Glutamatergic neuron (in vitro differentiated cells): ENCODE measurements at regions not wholly inside any gene's neighbourhood (a gene's known extent, or its start where the extent isn't known, plus 50 kb on each side); places are given as distances from the start of the nearest gene placed in this dataset.

Source experiments
- DNase-seq: peaks from one replicate; pipeline ENCODE4 v3.0.0; 2022
- H3K27ac Mint-ChIP-seq: one replicate; pipeline ENCODE4 v1.8.0; 2020; ENCODE audit warnings: mild to moderate bottlenecking, mixed read lengths, inconsistent platforms; ENCODE audit not compliant: unreplicated experiment
- H3K27me3 Mint-ChIP-seq: one replicate; pipeline ENCODE4 v1.8.0; 2020; ENCODE audit warnings: mild to moderate bottlenecking, moderate library complexity, mixed read lengths, inconsistent platforms; ENCODE audit not compliant: unreplicated experiment
- H3K36me3 Mint-ChIP-seq: one replicate; pipeline ENCODE4 v1.8.0; 2020; ENCODE audit warnings: mild to moderate bottlenecking, mixed read lengths, inconsistent platforms; ENCODE audit not compliant: unreplicated experiment
- H3K4me1 Mint-ChIP-seq: one replicate; pipeline ENCODE4 v1.8.0; 2020; ENCODE audit warnings: mild to moderate bottlenecking, low read depth, mixed read lengths, inconsistent platforms; ENCODE audit not compliant: unreplicated experiment
- H3K4me3 Mint-ChIP-seq: one replicate; pipeline ENCODE4 v1.8.0; 2020; ENCODE audit warnings: mild to moderate bottlenecking, mixed read lengths, inconsistent platforms; ENCODE audit not compliant: unreplicated experiment
- H3K9me3 Mint-ChIP-seq: one replicate; pipeline ENCODE4 v1.8.0; 2020; ENCODE audit warnings: mild to moderate bottlenecking, moderate library complexity, mixed read lengths, inconsistent platforms; ENCODE audit not compliant: unreplicated experiment
- CTCF ChIP-seq: fragments of 200-600 bp; sonication (generic); IDR thresholded peaks from one replicate; pipeline ENCODE4 v1.5.0; 2021; ENCODE audit not compliant: partially characterized antibody, unreplicated experiment

GRCh38 chr18:33916200-33916599 lies 308.5 kb downstream of the NOL4 start:
- H3K4me3 Mint-ChIP-seq: no peak overlapping the region
- no peak overlapping the region for H3K27ac Mint-ChIP-seq
- DNase-seq: no peak
- H3K9me3 Mint-ChIP-seq: no peaks in the 10 kb centered on the region
- no peaks in the 10 kb centered on the region for H3K27me3 Mint-ChIP-seq
- TF ChIP-seq CTCF: peak; percentile 44
- H3K4me1 Mint-ChIP-seq: no peaks in the 10 kb centered on the region
- no peaks in the 10 kb centered on the region for H3K36me3 Mint-ChIP-seq

- H3K36me3 Mint-ChIP-seq: no peaks in the 10 kb centered on the region
- no peaks in the 10 kb centered on the region for H3K9me3 Mint-ChIP-seq
- H3K4me3 Mint-ChIP-seq: no peak overlapping the region
- DNase-seq: no peak
- no peaks in the 10 kb centered on the region for H3K4me1 Mint-ChIP-seq
- no peak overlapping the region for H3K27ac Mint-ChIP-seq
- no peaks in the 10 kb centered on the region for H3K27me3 Mint-ChIP-seq
- TF ChIP-seq CTCF: no peak
Observed at GRCh38 chr18:33914399-33914798, 310.3 kb downstream of the NOL4 start.

GRCh38 chr18:33906046-33906445 lies 318.7 kb downstream of the NOL4 start:
- peaks cover 5% of the 10 kb centered on the region for H3K36me3 Mint-ChIP-seq

GRCh38 chr18:33901894-33902512 lies 322.7 kb downstream of the NOL4 start:
- Mint-ChIP-seq H3K4me1 (no peaks in the 10 kb centered on the region), H3K27ac (no peak overlapping the region), H3K36me3 (peaks cover 5% of the 10 kb centered on the region), H3K27me3 (no peaks in the 10 kb centered on the region), H3K4me3 (no peak overlapping the region), H3K9me3 (no peaks in the 10 kb centered on the region)
- no peak for DNase-seq
- TF ChIP-seq CTCF: no peak

More at GRCh38 chr18:33906046-33906445, 318.7 kb downstream of the NOL4 start:
- no peak for DNase-seq
- no peaks in the 10 kb centered on the region for H3K9me3 Mint-ChIP-seq
- no peak overlapping the region for H3K27ac Mint-ChIP-seq
- H3K27me3 Mint-ChIP-seq: no peaks in the 10 kb centered on the region
- no peak for TF ChIP-seq CTCF
- no peak overlapping the region for H3K4me3 Mint-ChIP-seq
- H3K4me1 Mint-ChIP-seq: no peaks in the 10 kb centered on the region

GRCh38 chr18:33900638-33901037 lies 322.6 kb downstream of the ASXL3 start:
- peaks cover 5% of the 10 kb centered on the region for H3K36me3 Mint-ChIP-seq
- H3K4me1 Mint-ChIP-seq: no peaks in the 10 kb centered on the region
- H3K4me3 Mint-ChIP-seq: no peak overlapping the region
- no peaks in the 10 kb centered on the region for H3K9me3 Mint-ChIP-seq
- no peak for DNase-seq
- no peak overlapping the region for H3K27ac Mint-ChIP-seq
- H3K27me3 Mint-ChIP-seq: no peaks in the 10 kb centered on the region
- no peak for TF ChIP-seq CTCF
